KBM-7 (cell line): ENCODE measurements at regions not wholly inside any gene's neighbourhood (a gene's known extent, or its start where the extent isn't known, plus 50 kb on each side); places are given as distances from the start of the nearest gene placed in this dataset.

Source experiments
- DNase-seq: peaks from one replicate; pipeline ENCODE4 v3.0.0-alpha.2; 2015
- in situ Hi-C: fragments of 300-500 bp; cut with MboI; formaldehyde crosslinking; loops from 2 replicates; pipeline ENCODE4 v1.14.3; 2020; ENCODE audit warnings: low sequenced_read_pairs, low pct_unique_long_range_greater_than_20kb, mixed read lengths

- peak; percentile 23 for DNase-seq
- in situ Hi-C loops, result no loop called here
These were observed 128.1 kb upstream of the TOP3B start for GRCh38 chr22:22110548-22111266.

- no peak for DNase-seq
- in situ Hi-C loops, result no loop called here
These were observed 127.3 kb upstream of the TOP3B start for GRCh38 chr22:22109693-22110466.

GRCh38 chr22:22106855-22107254 is 124.3 kb upstream of the TOP3B start:
- in situ Hi-C loops, result no loop called here
- DNase-seq, result no peak

GRCh38 chr22:22105364-22105763 is 122.8 kb upstream of the TOP3B start:
- no peak for DNase-seq
- in situ Hi-C loops, result no loop called here

GRCh38 chr22:22103078-22103875 is 120.7 kb upstream of the TOP3B start:
- peak; percentile 15 for DNase-seq
- in situ Hi-C loops, result no loop called here

GRCh38 chr22:22099833-22100812 is 117.5 kb upstream of the TOP3B start:
- no peak for DNase-seq
- in situ Hi-C loops, result no loop called here

GRCh38 chr22:22099194-22099486 is 116.6 kb upstream of the TOP3B start:
- DNase-seq, result no peak
- in situ Hi-C loops, result no loop called here

- no peak for DNase-seq
- in situ Hi-C loops, result no loop called here
These were observed 116.0 kb upstream of the TOP3B start for GRCh38 chr22:22098457-22099193.

GRCh38 chr22:22097727-22098228 is 115.2 kb upstream of the TOP3B start:
- in situ Hi-C loops, result no loop called here
- no peak for DNase-seq

GRCh38 chr22:22094921-22095320 is 112.3 kb upstream of the TOP3B start:
- no peak for DNase-seq
- in situ Hi-C loops, result no loop called here

GRCh38 chr22:22094514-22094913 is 111.9 kb upstream of the TOP3B start:
- in situ Hi-C loops, result no loop called here

GRCh38 chr22:22093743-22094142 is 111.2 kb upstream of the TOP3B start:
- DNase-seq, result no peak
- in situ Hi-C loops, result no loop called here

More at GRCh38 chr22:22094514-22094913, 111.9 kb upstream of the TOP3B start:
- no peak for DNase-seq

GRCh38 chr22:22092974-22093373 is 110.4 kb upstream of the TOP3B start:
- DNase-seq, result no peak
- in situ Hi-C loops, result no loop called here

GRCh38 chr22:22092101-22092500 is 109.5 kb upstream of the TOP3B start:
- in situ Hi-C loops, result no loop called here

GRCh38 chr22:22091400-22091878 is 108.9 kb upstream of the TOP3B start:
- in situ Hi-C loops, result no loop called here
- DNase-seq, result no peak

More at GRCh38 chr22:22092101-22092500, 109.5 kb upstream of the TOP3B start:
- no peak for DNase-seq

GRCh38 chr22:22090650-22091399 is 108.2 kb upstream of the TOP3B start:
- DNase-seq, result no peak
- in situ Hi-C loops, result no loop called here
